Medulla oblongata (tissue), 1 donor: ENCODE measurements at regions not wholly inside any gene's neighbourhood (a gene's known extent, or its start where the extent isn't known, plus 50 kb on each side); places are given as distances from the start of the nearest gene placed in this dataset.
"Not testable (repeated sequence)": the region's sequence is repeated elsewhere in the genome, so short reads cannot be mapped to it uniquely, and the experiment has no call there.

Experiments
- DNase-seq: peaks from one replicate; pipeline ENCODE4 v3.0.0-alpha.2; 2015; ENCODE audit errors: extremely low spot score

- DNase-seq, result not testable (repeated sequence)
These were observed 49.9 kb upstream of the MSMB start for GRCh38 chr10:46095943-46096342.

- DNase-seq, result no peak
These were observed 50.4 kb upstream of the MSMB start for GRCh38 chr10:46096446-46096845.

- no peak for DNase-seq
These were observed 51.0 kb upstream of the MSMB start for GRCh38 chr10:46096909-46097575.

GRCh38 chr10:46097576-46098317 lies 51.7 kb upstream of the MSMB start:
- DNase-seq, result no peak

GRCh38 chr10:46098386-46098785 lies 52.3 kb upstream of the MSMB start:
- no peak for DNase-seq

- not testable (repeated sequence) for DNase-seq
These were observed 52.9 kb upstream of the MSMB start for GRCh38 chr10:46098925-46099324.

- no peak for DNase-seq
These were observed 58.1 kb upstream of the MSMB start for GRCh38 chr10:46104071-46104585.

- DNase-seq, result not testable (repeated sequence)
These were observed 59.3 kb upstream of the MSMB start for GRCh38 chr10:46105416-46105815.

GRCh38 chr10:46105856-46106409 lies 59.9 kb upstream of the MSMB start:
- not testable (repeated sequence) for DNase-seq

GRCh38 chr10:46106410-46107255 lies 60.6 kb upstream of the MSMB start:
- DNase-seq, result peak; percentile 67

GRCh38 chr10:46108158-46108499 lies 62.1 kb upstream of the MSMB start:
- not testable (repeated sequence) for DNase-seq

GRCh38 chr10:46154271-46154670 lies 108.2 kb upstream of the MSMB start:
- DNase-seq, result not testable (repeated sequence)

- not testable (repeated sequence) for DNase-seq
These were observed 108.6 kb upstream of the MSMB start for GRCh38 chr10:46154683-46155082.

GRCh38 chr10:46156866-46157265 lies 110.8 kb upstream of the MSMB start:
- DNase-seq, result not testable (repeated sequence)

GRCh38 chr10:46169736-46170135 lies 117.1 kb upstream of the ANTXRL start:
- DNase-seq, result no peak

GRCh38 chr10:46170789-46171188 lies 116.0 kb upstream of the ANTXRL start:
- no peak for DNase-seq

GRCh38 chr10:46171661-46172060 lies 115.1 kb upstream of the ANTXRL start:
- no peak for DNase-seq

GRCh38 chr10:46175296-46175695 lies 111.5 kb upstream of the ANTXRL start:
- no peak for DNase-seq

GRCh38 chr10:46175831-46176230 lies 111.0 kb upstream of the ANTXRL start:
- DNase-seq, result no peak

- not testable (repeated sequence) for DNase-seq
These were observed 99.4 kb upstream of the ANTXRL start for GRCh38 chr10:46187431-46187830.

- DNase-seq, result no peak
These were observed 89.7 kb upstream of the ANTXRL start for GRCh38 chr10:46197050-46197449.

- no peak for DNase-seq
These were observed 88.3 kb upstream of the ANTXRL start for GRCh38 chr10:46198516-46198915.
